OCI-LY7 (cell line): ENCODE measurements at regions not wholly inside any gene's neighbourhood (a gene's known extent, or its start where the extent isn't known, plus 50 kb on each side); places are given as distances from the start of the nearest gene placed in this dataset.

ENCODE experiments used
- EZH2phosphoT487 ChIP-seq: fragments of 200-600 bp; sonication (generic); IDR thresholded peaks from 2 replicates; pipeline ENCODE4 v1.6.1; 2018; ENCODE audit warnings: low read depth, borderline replicate concordance, mild to moderate bottlenecking, mixed run types, antibody characterized with exemption, low read length, moderate library complexity, mixed read lengths
- TF ChIP-seq, protein P1 (sequence below): fragments of 200-600 bp; sonication (generic); conservative IDR thresholded peaks from 2 replicates; pipeline ENCODE4 v1.5.1; 2014; ENCODE audit warnings: mild to moderate bottlenecking, antibody characterized with exemption, low read length, moderate library complexity, mixed read lengths

DNA sequence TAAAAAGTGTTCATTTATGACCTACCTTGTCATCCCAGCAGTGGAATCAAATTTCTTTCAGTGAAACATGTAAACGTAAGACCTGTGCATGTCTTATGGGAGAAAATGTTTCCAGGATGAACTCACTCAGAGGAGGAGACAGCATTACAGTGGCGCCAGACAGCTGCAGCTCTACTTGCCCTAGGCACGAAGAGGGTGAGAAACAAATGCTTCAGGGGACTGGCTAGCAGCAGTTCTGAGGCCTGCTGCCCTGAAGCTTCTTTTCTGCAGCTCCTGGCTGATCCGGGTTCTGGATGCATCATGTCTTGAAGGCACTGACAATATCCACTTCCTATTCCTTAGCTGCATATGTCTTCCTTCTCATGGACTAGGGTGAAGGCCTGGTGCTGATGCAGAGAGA is 120.2 kb downstream of the QRSL1 start:
- TF ChIP-seq, protein P1, sequence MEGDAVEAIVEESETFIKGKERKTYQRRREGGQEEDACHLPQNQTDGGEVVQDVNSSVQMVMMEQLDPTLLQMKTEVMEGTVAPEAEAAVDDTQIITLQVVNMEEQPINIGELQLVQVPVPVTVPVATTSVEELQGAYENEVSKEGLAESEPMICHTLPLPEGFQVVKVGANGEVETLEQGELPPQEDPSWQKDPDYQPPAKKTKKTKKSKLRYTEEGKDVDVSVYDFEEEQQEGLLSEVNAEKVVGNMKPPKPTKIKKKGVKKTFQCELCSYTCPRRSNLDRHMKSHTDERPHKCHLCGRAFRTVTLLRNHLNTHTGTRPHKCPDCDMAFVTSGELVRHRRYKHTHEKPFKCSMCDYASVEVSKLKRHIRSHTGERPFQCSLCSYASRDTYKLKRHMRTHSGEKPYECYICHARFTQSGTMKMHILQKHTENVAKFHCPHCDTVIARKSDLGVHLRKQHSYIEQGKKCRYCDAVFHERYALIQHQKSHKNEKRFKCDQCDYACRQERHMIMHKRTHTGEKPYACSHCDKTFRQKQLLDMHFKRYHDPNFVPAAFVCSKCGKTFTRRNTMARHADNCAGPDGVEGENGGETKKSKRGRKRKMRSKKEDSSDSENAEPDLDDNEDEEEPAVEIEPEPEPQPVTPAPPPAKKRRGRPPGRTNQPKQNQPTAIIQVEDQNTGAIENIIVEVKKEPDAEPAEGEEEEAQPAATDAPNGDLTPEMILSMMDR: no peak
- no peak for TF ChIP-seq EZH2phosphoT487
